Loucy (cell line): ENCODE measurements at regions not wholly inside any gene's neighbourhood (a gene's known extent, or its start where the extent isn't known, plus 50 kb on each side); places are given as distances from the start of the nearest gene placed in this dataset.

Source experiments
- H2AFZ ChIP-seq: fragments of 200-600 bp; sonication (generic); 2 replicates; pipeline ENCODE4 v1.6.0; 2016; ENCODE audit warnings: antibody characterized with exemption, mild to moderate bottlenecking, low read length, moderate library complexity
- H3F3A ChIP-seq: fragments of 200-600 bp; 2 replicates; pipeline ENCODE4 v1.6.0; 2016; ENCODE audit warnings: antibody characterized with exemption, low read depth, mild to moderate bottlenecking
- H3K27me3 ChIP-seq: fragments of 200-600 bp; sonication (generic); 2 replicates; pipeline ENCODE4 v1.6.1; 2014; ENCODE audit warnings: low read length, mild to moderate bottlenecking; ENCODE audit not compliant: insufficient read depth, poor library complexity, severe bottlenecking
- H3K36me3 ChIP-seq: fragments of 200-600 bp; sonication (generic); 2 replicates; pipeline ENCODE4 v1.6.1; 2016; ENCODE audit warnings: low read length; ENCODE audit not compliant: insufficient read depth
- H3K4me1 ChIP-seq: fragments of 200-600 bp; sonication (generic); 2 replicates; pipeline ENCODE4 v1.5.1; 2014; ENCODE audit warnings: low read length, mild to moderate bottlenecking; ENCODE audit not compliant: insufficient read depth, poor library complexity, severe bottlenecking
- H3K4me2 ChIP-seq: fragments of 200-600 bp; sonication (generic); 2 replicates; pipeline ENCODE4 v1.6.0; 2014; ENCODE audit warnings: antibody characterized with exemption, low read length, low read depth, mild to moderate bottlenecking; ENCODE audit not compliant: poor library complexity, severe bottlenecking
- H3K4me3 ChIP-seq: fragments of 200-600 bp; sonication (generic); 2 replicates; pipeline ENCODE4 v1.5.1; 2014; ENCODE audit warnings: low read length, mild to moderate bottlenecking, mixed read lengths; ENCODE audit not compliant: poor library complexity, severe bottlenecking
- H3K79me2 ChIP-seq: fragments of 200-600 bp; sonication (generic); 2 replicates; pipeline ENCODE4 v1.6.1; 2014; ENCODE audit warnings: low read length; ENCODE audit not compliant: insufficient read depth
- H3K9ac ChIP-seq: fragments of 200-600 bp; sonication (generic); 2 replicates; pipeline ENCODE4 v1.6.0; 2014; ENCODE audit warnings: mild to moderate bottlenecking, low read depth, low read length, moderate library complexity; ENCODE audit not compliant: poor library complexity, severe bottlenecking
- H3K9me2 ChIP-seq: fragments of 200-600 bp; sonication (generic); replicated peaks from 2 replicates; pipeline ENCODE4 v1.6.1; 2016; ENCODE audit warnings: low read depth, low read length, mixed read lengths
- H3K9me3 ChIP-seq: fragments of 200-600 bp; sonication (generic); 2 replicates; pipeline ENCODE4 v1.6.1; 2014; ENCODE audit warnings: mild to moderate bottlenecking, antibody characterized with exemption, low read length, low read depth; ENCODE audit not compliant: insufficient read depth
- H4K20me1 ChIP-seq: fragments of 200-600 bp; sonication (generic); 2 replicates; pipeline ENCODE4 v1.6.0; 2014; ENCODE audit warnings: antibody characterized with exemption, low read length, mild to moderate bottlenecking; ENCODE audit not compliant: insufficient read depth, poor library complexity, severe bottlenecking
- EZH2phosphoT487 ChIP-seq: fragments of 200-600 bp; IDR thresholded peaks from 2 replicates; pipeline ENCODE4 v1.6.1; 2018; ENCODE audit warnings: antibody characterized with exemption, mild to moderate bottlenecking, moderate library complexity, borderline replicate concordance
- TF ChIP-seq, protein P1 (sequence below): fragments of 200-600 bp; sonication (generic); conservative IDR thresholded peaks from 2 replicates; pipeline ENCODE4 v1.5.1; 2014; ENCODE audit warnings: mild to moderate bottlenecking, antibody characterized with exemption, low read length

GRCh38 chr3:148223266-148223665, 474.4 kb upstream of the AGTR1 start:
- no peaks in the 10 kb centered on the region for H3K9me2 ChIP-seq
- H3K4me3 ChIP-seq = no peak overlapping the region
- H3K4me2 ChIP-seq = no peak overlapping the region
- no peaks in the 10 kb centered on the region for H3K9me3 ChIP-seq
- TF ChIP-seq EZH2phosphoT487 = no peak
- TF ChIP-seq, protein P1, sequence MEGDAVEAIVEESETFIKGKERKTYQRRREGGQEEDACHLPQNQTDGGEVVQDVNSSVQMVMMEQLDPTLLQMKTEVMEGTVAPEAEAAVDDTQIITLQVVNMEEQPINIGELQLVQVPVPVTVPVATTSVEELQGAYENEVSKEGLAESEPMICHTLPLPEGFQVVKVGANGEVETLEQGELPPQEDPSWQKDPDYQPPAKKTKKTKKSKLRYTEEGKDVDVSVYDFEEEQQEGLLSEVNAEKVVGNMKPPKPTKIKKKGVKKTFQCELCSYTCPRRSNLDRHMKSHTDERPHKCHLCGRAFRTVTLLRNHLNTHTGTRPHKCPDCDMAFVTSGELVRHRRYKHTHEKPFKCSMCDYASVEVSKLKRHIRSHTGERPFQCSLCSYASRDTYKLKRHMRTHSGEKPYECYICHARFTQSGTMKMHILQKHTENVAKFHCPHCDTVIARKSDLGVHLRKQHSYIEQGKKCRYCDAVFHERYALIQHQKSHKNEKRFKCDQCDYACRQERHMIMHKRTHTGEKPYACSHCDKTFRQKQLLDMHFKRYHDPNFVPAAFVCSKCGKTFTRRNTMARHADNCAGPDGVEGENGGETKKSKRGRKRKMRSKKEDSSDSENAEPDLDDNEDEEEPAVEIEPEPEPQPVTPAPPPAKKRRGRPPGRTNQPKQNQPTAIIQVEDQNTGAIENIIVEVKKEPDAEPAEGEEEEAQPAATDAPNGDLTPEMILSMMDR = no peak
- no peaks in the 10 kb centered on the region for H3K79me2 ChIP-seq
- H3K27me3 ChIP-seq = no peaks in the 10 kb centered on the region
- H3K9ac ChIP-seq = no peak overlapping the region
- no peak overlapping the region for H2AFZ ChIP-seq
- no peaks in the 10 kb centered on the region for H3K36me3 ChIP-seq
- no peaks in the 10 kb centered on the region for H4K20me1 ChIP-seq
- H3K4me1 ChIP-seq = no peaks in the 10 kb centered on the region
- no peaks in the 10 kb centered on the region for H3F3A ChIP-seq

DNA sequence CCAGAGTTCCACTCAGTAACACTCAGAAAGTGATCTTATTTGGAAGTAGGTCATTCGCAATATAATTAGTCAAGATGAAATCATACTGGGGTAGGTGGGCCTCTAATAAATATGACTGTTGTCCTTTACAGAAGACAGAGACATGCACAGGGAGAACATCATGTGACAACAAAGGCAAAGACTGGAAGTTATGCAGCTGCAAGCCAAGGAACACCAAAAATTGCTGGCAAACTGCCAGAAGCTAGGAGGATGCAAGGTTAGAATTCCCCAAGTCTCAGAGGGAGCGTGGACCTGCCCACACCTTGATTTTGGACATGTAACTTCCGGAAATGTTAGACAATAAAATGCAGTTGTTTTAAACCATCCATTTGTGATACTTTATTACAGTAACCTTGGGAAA, 471.5 kb upstream of the AGTR1 start:
- Histone ChIP-seq H2AFZ (no peak overlapping the region), H3K79me2 (no peaks in the 10 kb centered on the region), H3K9ac (no peak overlapping the region), H3K4me1 (peaks cover 6% of the 10 kb centered on the region), H3K4me3 (no peak overlapping the region), H3K4me2 (no peak overlapping the region), H3K27me3 (no peaks in the 10 kb centered on the region), H3F3A (no peaks in the 10 kb centered on the region), H4K20me1 (no peaks in the 10 kb centered on the region), H3K36me3 (no peaks in the 10 kb centered on the region), H3K9me2 (no peaks in the 10 kb centered on the region), H3K9me3 (no peaks in the 10 kb centered on the region)
- TF ChIP-seq, protein P1 = no peak
- TF ChIP-seq EZH2phosphoT487 = no peak

DNA sequence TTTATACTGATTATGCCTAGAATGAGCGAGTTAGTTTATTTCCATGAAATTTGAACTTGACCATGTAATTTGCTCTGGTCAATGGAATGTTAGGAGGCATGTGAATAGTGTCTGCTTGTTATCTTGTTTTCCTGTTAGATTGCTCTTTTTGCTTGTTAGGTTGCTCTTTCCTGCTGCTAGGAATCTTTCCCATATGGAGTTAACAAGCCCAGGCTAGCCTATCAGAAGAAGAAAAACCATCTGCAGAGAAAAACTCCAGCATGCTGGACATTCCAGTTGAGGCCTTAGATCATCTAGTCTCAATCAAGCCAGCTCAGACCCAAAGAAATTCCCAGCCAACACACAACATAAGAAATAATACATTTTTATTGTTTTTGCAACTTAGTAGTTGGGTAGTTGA, 470.2 kb upstream of the AGTR1 start:
- no peak for TF ChIP-seq EZH2phosphoT487
- TF ChIP-seq, protein P1 = no peak
- Histone ChIP-seq H3K79me2 (no peaks in the 10 kb centered on the region), H3K9me3 (no peaks in the 10 kb centered on the region), H3K9me2 (no peaks in the 10 kb centered on the region), H3K4me1 (peaks cover 6% of the 10 kb centered on the region), H3K36me3 (no peaks in the 10 kb centered on the region), H3K4me2 (no peak overlapping the region), H4K20me1 (no peaks in the 10 kb centered on the region), H3K27me3 (no peaks in the 10 kb centered on the region), H3K4me3 (no peak overlapping the region), H2AFZ (no peak overlapping the region), H3K9ac (no peak overlapping the region), H3F3A (no peaks in the 10 kb centered on the region)
